Stimulated activated naive B cell treated with anti-CD40 and anti-IgM and Interleukin-4, amounts not matched to agents 10 μg/mL and 1 μg/mL and 100 μg/mL, for 72 hours (primary cell): ENCODE measurements at regions not wholly inside any gene's neighbourhood (a gene's known extent, or its start where the extent isn't known, plus 50 kb on each side); places are given as distances from the start of the nearest gene placed in this dataset.

Experiments used
- ATAC-seq, 2 donors: fragments of 150-1000 bp; cut with Tn5 transposase; replicated peaks; 2 replicates each; pipeline ENCODE4 v1.10.0; 2021; ENCODE audit warnings: moderate library complexity in 1 of 2
- DNase-seq: peaks from one replicate; pipeline ENCODE4 v3.0.0; 2021
- H3K27ac Mint-ChIP-seq: one replicate; pipeline ENCODE4 v1.8.0; 2022; ENCODE audit warnings: mild to moderate bottlenecking, mixed read lengths
- H3K27me3 Mint-ChIP-seq, 2 donors: one replicate each; pipeline ENCODE4 v1.8.0; 2022; ENCODE audit warnings: mixed read lengths in 2 of 2
- H3K36me3 Mint-ChIP-seq, 2 donors: one replicate each; pipeline ENCODE4 v1.8.0; 2022; ENCODE audit warnings: mixed read lengths in 2 of 2, mild to moderate bottlenecking in 1 of 2
- H3K4me1 Mint-ChIP-seq, 2 donors: one replicate each; pipeline ENCODE4 v1.8.0; 2022; ENCODE audit warnings: mixed read lengths in 2 of 2, mild to moderate bottlenecking in 1 of 2
- H3K4me3 Mint-ChIP-seq, 2 donors: one replicate each; pipeline ENCODE4 v1.8.0; 2022; ENCODE audit warnings: mild to moderate bottlenecking in 2 of 2, mixed read lengths in 2 of 2, moderate library complexity in 1 of 2
- H3K9me3 Mint-ChIP-seq, 2 donors: one replicate each; pipeline ENCODE4 v1.8.0; 2022; ENCODE audit warnings: mixed read lengths in 2 of 2, mild to moderate bottlenecking in 1 of 2

GRCh38 chrX:69226459-69227158 lies 61.4 kb upstream of the PJA1 start:
- Mint-ChIP-seq H3K4me1 (peaks cover 0 to 1% of the 10 kb centered on the region in 2 donors), H3K27me3 (peaks cover 12 to 19% of the 10 kb centered on the region in 2 donors), H3K27ac (no peak overlapping the region), H3K4me3 (no peak overlapping the region), H3K36me3 (no peaks in the 10 kb centered on the region), H3K9me3 (no peaks in the 10 kb centered on the region)
- DNase-seq (no peak), ATAC-seq (no peak)

- Mint-ChIP-seq H3K27ac (peak overlapping the region; percentile 73), H3K27me3 (peaks cover 14 to 16% of the 10 kb centered on the region in 2 donors)
- DNase-seq = peak; percentile 47
Observed at GRCh38 chrX:69222103-69223090, 57.1 kb upstream of the PJA1 start.

GRCh38 chrX:69221239-69222102 lies 56.2 kb upstream of the PJA1 start:
- peak in 1 of 2 donors; percentile 14 for ATAC-seq
- Mint-ChIP-seq H3K36me3 (no peaks in the 10 kb centered on the region), H3K9me3 (no peaks in the 10 kb centered on the region), H3K27ac (no peak overlapping the region), H3K4me1 (peaks cover 0 to 1% of the 10 kb centered on the region in 2 donors), H3K4me3 (no peak overlapping the region), H3K27me3 (peaks cover 14 to 16% of the 10 kb centered on the region in 2 donors)
- DNase-seq = no peak

More at GRCh38 chrX:69222103-69223090, 57.1 kb upstream of the PJA1 start:
- no peak overlapping the region for H3K4me3 Mint-ChIP-seq
- no peaks in the 10 kb centered on the region for H3K36me3 Mint-ChIP-seq
- peak; percentile 82 to 88 for ATAC-seq
- peaks cover 0 to 1% of the 10 kb centered on the region in 2 donors for H3K4me1 Mint-ChIP-seq
- H3K9me3 Mint-ChIP-seq = no peaks in the 10 kb centered on the region

- Mint-ChIP-seq H3K27ac (no peak overlapping the region), H3K9me3 (no peaks in the 10 kb centered on the region), H3K4me1 (peaks cover 0 to 1% of the 10 kb centered on the region in 2 donors), H3K36me3 (no peaks in the 10 kb centered on the region), H3K4me3 (no peak overlapping the region), H3K27me3 (peaks cover 14 to 22% of the 10 kb centered on the region in 2 donors)
- ATAC-seq (no peak), DNase-seq (no peak)
Observed at GRCh38 chrX:69218407-69218997, 53.2 kb upstream of the PJA1 start.

GRCh38 chrX:69216911-69217310 lies 51.7 kb upstream of the PJA1 start:
- no peaks in the 10 kb centered on the region for H3K36me3 Mint-ChIP-seq
- ATAC-seq = no peak
- H3K4me3 Mint-ChIP-seq = no peak overlapping the region

GRCh38 chrX:69216446-69216845 lies 51.2 kb upstream of the PJA1 start:
- H3K36me3 Mint-ChIP-seq = no peaks in the 10 kb centered on the region
- no peak for DNase-seq
- no peaks in the 10 kb centered on the region for H3K9me3 Mint-ChIP-seq
- no peaks in the 10 kb centered on the region for H3K4me1 Mint-ChIP-seq
- H3K27me3 Mint-ChIP-seq = peaks cover 0 to 14% of the 10 kb centered on the region in 2 donors
- ATAC-seq = no peak
- H3K4me3 Mint-ChIP-seq = no peak overlapping the region
- no peak overlapping the region for H3K27ac Mint-ChIP-seq

More at GRCh38 chrX:69216911-69217310, 51.7 kb upstream of the PJA1 start:
- H3K27me3 Mint-ChIP-seq = peaks cover 4 to 14% of the 10 kb centered on the region in 2 donors
- no peaks in the 10 kb centered on the region for H3K4me1 Mint-ChIP-seq
- H3K27ac Mint-ChIP-seq = no peak overlapping the region
- H3K9me3 Mint-ChIP-seq = no peaks in the 10 kb centered on the region
- DNase-seq = no peak

GRCh38 chrX:69215161-69215875 lies 50.1 kb upstream of the PJA1 start:
- ATAC-seq = no peak
- H3K4me1 Mint-ChIP-seq = no peaks in the 10 kb centered on the region
- H3K36me3 Mint-ChIP-seq = no peaks in the 10 kb centered on the region

More at GRCh38 chrX:69215161-69215875, 50.1 kb upstream of the PJA1 start:
- DNase-seq = no peak
- Mint-ChIP-seq H3K4me3 (no peak overlapping the region), H3K27ac (no peak overlapping the region), H3K27me3 (peaks cover 0 to 13% of the 10 kb centered on the region in 2 donors), H3K9me3 (no peaks in the 10 kb centered on the region)
